Gastrocnemius medialis (tissue), 4 donors: ENCODE measurements at regions not wholly inside any gene's neighbourhood (a gene's known extent, or its start where the extent isn't known, plus 50 kb on each side); places are given as distances from the start of the nearest gene placed in this dataset.

Source experiments
- ATAC-seq, 2 donors: fragments of 150-250 bp; one replicate each; pipeline ENCODE4 v1.9.1; 2016
- DNase-seq, 2 donors: peaks; one replicate each; pipeline ENCODE4 v3.0.0-alpha.2; 2019
- H3K27ac ChIP-seq, 4 donors: fragments of 200-600 bp; sonication (generic); 1 replicate in 1 of 4; 2 replicates in 3 of 4; pipeline ENCODE4 v1.5.1; 2016 to 2018; ENCODE audit warnings: mild to moderate bottlenecking in 2 of 4, moderate library complexity in 1 of 4
- H3K27me3 ChIP-seq, 3 donors: fragments of 200-600 bp; sonication (generic) in 2 of 3; 1 replicate in 1 of 3; 2 replicates in 2 of 3; pipeline versions ENCODE4 v1.5.1 to v1.6.0; 2016 to 2019; ENCODE audit warnings: mild to moderate bottlenecking in 1 of 3, moderate library complexity in 1 of 3
- H3K36me3 ChIP-seq, 2 donors: fragments of 200-600 bp; sonication (generic) in 1 of 2; one replicate each; pipeline ENCODE4 v1.5.1; 2017 to 2018
- H3K4me1 ChIP-seq, 2 donors: fragments of 200-600 bp; sonication (generic) in 1 of 2; one replicate each; pipeline ENCODE4 v1.5.1; 2016 to 2017; ENCODE audit warnings: mild to moderate bottlenecking in 2 of 2
- H3K4me3 ChIP-seq, 4 donors: fragments of 200-600 bp; sonication (generic) in 3 of 4; 1 replicate in 1 of 4; 2 replicates in 3 of 4; pipeline ENCODE4 v1.5.1; 2016 to 2019; ENCODE audit warnings: mild to moderate bottlenecking in 2 of 4
- H3K9me3 ChIP-seq, 3 donors: fragments of 200-600 bp; sonication (generic) in 2 of 3; 1 replicate in 1 of 3; 2 replicates in 2 of 3; pipeline ENCODE4 v1.5.1; 2016 to 2019
- POLR2A ChIP-seq, 2 donors: fragments of 450-650 bp; IDR thresholded peaks; one replicate each; pipeline ENCODE4 v1.6.1; 2017; ENCODE audit warnings: antibody characterized with exemption in 2 of 2, mild to moderate bottlenecking in 2 of 2, moderate library complexity in 2 of 2
- in situ Hi-C, 4 donors: fragments of 200-750 bp; cut with MboI; loops; one replicate each; pipeline versions ENCODE4 v1.15.0 to v1.8.0; 2017; ENCODE audit warnings: low sequenced_read_pairs in 4 of 4
- intact Hi-C: fragments of 100-400 bp; cut with DNase I; formaldehyde crosslinking; loops from one replicate; pipeline ENCODE4 v1.15.1; 2023; ENCODE audit warnings: low total_unique reads
- TF ChIP-seq, protein P1 (sequence below), 5 experiments: fragments of 450-650 bp in 3 of 5; fragments of 200-600 bp in 2 of 5; sonication (generic) in 2 of 5; IDR thresholded peaks in 4 of 5; conservative IDR thresholded peaks in 1 of 5; 1 replicate in 4 of 5; 2 replicates in 1 of 5; pipeline ENCODE4 v1.5.1; 2016 to 2019; ENCODE audit warnings: antibody characterized with exemption in 5 of 5, mild to moderate bottlenecking in 3 of 5, moderate library complexity in 3 of 5

DNA sequence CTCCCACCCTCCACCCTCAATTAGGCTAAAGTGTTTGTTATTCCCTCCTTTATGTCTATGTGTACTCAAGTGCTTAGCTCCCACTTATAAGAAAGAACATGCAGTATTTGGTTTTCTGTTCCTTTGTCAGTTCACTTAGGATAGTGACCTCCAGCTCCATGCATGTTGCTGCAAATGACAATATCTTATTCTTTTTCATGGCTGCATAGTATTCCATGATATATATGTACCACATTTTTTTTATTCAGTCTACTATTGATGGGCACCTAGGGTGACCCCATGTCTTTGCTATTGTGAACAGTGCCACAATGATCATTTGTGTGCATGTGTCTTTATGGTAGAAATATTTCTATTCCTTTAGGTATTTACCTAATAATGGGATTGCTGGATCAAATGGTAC, 114.3 kb downstream of the DLEU7 start:
- H3K27me3 ChIP-seq: no peaks in the 10 kb centered on the region
- no peak overlapping the region for H3K27ac ChIP-seq
- H3K9me3 ChIP-seq: no peaks in the 10 kb centered on the region
- H3K4me1 ChIP-seq: no peaks in the 10 kb centered on the region
- ATAC-seq: no peak
- no peaks in the 10 kb centered on the region for H3K36me3 ChIP-seq
- in situ Hi-C loops (no loop called here), intact Hi-C loops (no loop called here)
- no peak for TF ChIP-seq POLR2A (IDR thresholded peaks at IDR 0.05)
- TF ChIP-seq, protein P1, sequence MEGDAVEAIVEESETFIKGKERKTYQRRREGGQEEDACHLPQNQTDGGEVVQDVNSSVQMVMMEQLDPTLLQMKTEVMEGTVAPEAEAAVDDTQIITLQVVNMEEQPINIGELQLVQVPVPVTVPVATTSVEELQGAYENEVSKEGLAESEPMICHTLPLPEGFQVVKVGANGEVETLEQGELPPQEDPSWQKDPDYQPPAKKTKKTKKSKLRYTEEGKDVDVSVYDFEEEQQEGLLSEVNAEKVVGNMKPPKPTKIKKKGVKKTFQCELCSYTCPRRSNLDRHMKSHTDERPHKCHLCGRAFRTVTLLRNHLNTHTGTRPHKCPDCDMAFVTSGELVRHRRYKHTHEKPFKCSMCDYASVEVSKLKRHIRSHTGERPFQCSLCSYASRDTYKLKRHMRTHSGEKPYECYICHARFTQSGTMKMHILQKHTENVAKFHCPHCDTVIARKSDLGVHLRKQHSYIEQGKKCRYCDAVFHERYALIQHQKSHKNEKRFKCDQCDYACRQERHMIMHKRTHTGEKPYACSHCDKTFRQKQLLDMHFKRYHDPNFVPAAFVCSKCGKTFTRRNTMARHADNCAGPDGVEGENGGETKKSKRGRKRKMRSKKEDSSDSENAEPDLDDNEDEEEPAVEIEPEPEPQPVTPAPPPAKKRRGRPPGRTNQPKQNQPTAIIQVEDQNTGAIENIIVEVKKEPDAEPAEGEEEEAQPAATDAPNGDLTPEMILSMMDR (IDR thresholded peaks at IDR 0.05 in 4 of 5, conservative IDR thresholded peaks at IDR 0.05 in 1 of 5): no peak
- H3K4me3 ChIP-seq: no peak overlapping the region
- DNase-seq: no peak

DNA sequence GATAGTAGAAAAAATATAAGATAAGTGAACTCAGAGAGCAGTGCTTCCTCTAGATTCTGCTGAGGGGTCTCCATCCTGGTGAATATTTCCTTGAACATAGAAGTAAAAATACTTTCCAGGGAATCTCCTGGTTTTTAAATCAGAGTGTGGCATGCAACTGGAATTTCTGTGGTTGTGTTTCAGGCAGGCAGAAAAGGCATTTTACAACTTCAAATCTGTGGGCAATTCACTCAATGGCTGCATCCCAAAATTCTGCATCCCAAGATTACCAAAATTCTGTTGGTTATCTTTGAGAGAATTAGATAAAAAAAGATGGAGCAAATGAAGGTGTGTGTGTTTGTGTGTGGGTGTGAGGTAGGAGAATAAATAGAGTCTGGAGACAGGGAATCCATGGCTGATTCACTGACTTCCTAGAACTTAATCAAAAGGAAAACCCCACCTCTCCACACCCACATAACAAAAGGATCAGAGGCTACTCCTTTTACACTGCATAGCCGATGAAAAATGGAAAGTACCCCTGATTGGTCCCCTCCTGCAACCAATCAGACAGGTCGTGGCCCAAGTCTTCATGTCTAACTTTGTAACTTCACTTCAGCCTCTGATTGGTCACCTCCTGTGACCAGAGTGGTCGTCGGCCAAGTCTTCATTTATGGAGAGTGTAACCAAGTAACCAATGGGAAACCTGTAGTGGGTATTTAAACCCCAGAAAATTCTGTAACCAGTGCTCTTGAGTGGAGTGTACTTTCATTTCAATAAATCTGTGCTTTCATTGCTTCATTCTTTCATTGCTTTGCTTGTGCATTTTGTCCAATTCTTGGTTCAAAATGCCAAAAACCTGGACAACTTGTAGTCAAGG, 112.8 kb downstream of the DLEU7 start:
- Histone ChIP-seq H3K36me3 (no peaks in the 10 kb centered on the region), H3K27ac (no peak overlapping the region), H3K4me3 (no peak overlapping the region), H3K4me1 (no peaks in the 10 kb centered on the region), H3K27me3 (no peaks in the 10 kb centered on the region), H3K9me3 (no peaks in the 10 kb centered on the region)
- no peak for ATAC-seq
- intact Hi-C loops: loop anchor here (5.0 kb wide), 1 partner anchor 48 kb away; no protein-coding TSS in a partner anchor
- in situ Hi-C loops: no loop called here
- DNase-seq: no peak
- no peak for TF ChIP-seq POLR2A (IDR thresholded peaks at IDR 0.05)
- TF ChIP-seq, protein P1 (IDR thresholded peaks at IDR 0.05 in 4 of 5, conservative IDR thresholded peaks at IDR 0.05 in 1 of 5): no peak

DNA sequence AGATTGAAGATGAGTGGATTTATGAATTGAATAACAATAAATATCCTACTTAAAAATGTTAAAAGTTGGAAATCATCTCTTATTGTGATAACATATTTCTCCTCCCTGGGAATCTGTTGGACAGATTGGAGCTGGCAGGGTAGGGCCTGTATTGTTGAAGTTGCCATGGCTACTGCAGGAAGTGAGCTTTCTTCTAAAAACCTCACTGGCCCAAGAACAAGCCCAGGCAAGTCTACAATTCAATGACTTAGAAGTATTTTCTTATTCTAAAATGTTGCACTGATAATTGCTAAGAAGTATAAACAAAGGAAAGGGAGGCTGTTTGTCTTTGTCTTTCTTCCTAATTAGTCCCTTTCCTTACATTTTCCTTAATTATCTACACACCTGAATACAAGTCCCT, 112.1 kb downstream of the DLEU7 start:
- H3K27me3 ChIP-seq: no peaks in the 10 kb centered on the region
- no peaks in the 10 kb centered on the region for H3K9me3 ChIP-seq
- no peaks in the 10 kb centered on the region for H3K4me1 ChIP-seq
- no peaks in the 10 kb centered on the region for H3K36me3 ChIP-seq
- TF ChIP-seq, protein P1 (IDR thresholded peaks at IDR 0.05 in 4 of 5, conservative IDR thresholded peaks at IDR 0.05 in 1 of 5): no peak
- TF ChIP-seq POLR2A (IDR thresholded peaks at IDR 0.05): no peak
- intact Hi-C loops: loop anchor here (5.0 kb wide), 1 partner anchor 49 kb away; no protein-coding TSS in a partner anchor
- DNase-seq: no peak
- in situ Hi-C loops: no loop called here
- ATAC-seq: no peak
- H3K4me3 ChIP-seq: no peak overlapping the region
- no peak overlapping the region for H3K27ac ChIP-seq

DNA sequence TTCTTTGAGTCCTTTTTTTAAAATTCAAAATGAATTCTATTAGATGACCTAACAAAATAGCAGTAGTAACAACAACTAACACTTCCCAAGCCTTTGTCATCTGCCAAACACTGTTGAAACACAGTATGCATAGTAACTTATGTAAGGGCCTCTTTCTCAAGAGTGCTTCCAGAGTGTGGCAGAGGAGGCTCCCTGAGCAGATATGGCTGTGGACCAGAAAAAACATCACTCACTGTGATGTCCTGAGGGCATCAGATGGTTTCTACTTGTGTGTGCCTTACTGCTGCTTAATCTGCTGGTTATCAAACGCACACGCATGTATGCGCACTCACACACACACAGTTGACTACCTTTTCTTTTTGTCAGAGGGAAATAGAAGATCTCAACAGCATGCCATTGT, 110.8 kb downstream of the DLEU7 start:
- H3K9me3 ChIP-seq: no peaks in the 10 kb centered on the region
- DNase-seq: no peak
- no peak overlapping the region for H3K27ac ChIP-seq
- TF ChIP-seq, protein P1 (IDR thresholded peaks at IDR 0.05 in 4 of 5, conservative IDR thresholded peaks at IDR 0.05 in 1 of 5): no peak
- TF ChIP-seq POLR2A (IDR thresholded peaks at IDR 0.05): no peak
- ATAC-seq: no peak
- H3K4me3 ChIP-seq: no peak overlapping the region
- in situ Hi-C loops: no loop called here
- intact Hi-C loops: loop anchor here (5.0 kb wide), 1 partner anchor 50 kb away; no protein-coding TSS in a partner anchor
- H3K36me3 ChIP-seq: no peaks in the 10 kb centered on the region
- H3K4me1 ChIP-seq: no peaks in the 10 kb centered on the region
- no peaks in the 10 kb centered on the region for H3K27me3 ChIP-seq
